NCI-H146 treated with DMSO at 0.1 percent for 48 hours (cell line): ENCODE measurements at regions not wholly inside any gene's neighbourhood (a gene's known extent, or its start where the extent isn't known, plus 50 kb on each side); places are given as distances from the start of the nearest gene placed in this dataset.

Source experiments
- DNase-seq: peaks from one replicate; lab custom pipeline; 2025; ENCODE audit not compliant: unreplicated experiment; lab: John Stamatoyannopoulos, UW

DNA sequence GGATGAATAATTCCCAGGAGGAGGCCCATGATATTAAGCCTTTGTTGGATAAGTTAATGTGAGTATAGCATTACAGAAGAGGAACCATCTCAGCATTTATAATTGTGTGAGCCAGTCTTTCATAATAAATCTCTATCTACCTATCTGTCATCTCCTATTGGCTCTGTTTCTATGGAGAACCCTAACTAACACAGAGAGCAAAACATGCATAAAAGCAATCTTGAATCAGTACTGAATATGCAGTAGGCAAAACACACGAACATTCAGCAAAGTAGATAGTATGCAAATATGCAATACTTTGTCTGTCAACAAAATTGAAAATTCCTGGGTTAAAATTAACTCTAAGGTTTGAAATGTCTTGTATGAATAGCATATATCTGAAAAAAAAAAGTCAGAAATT, 966.3 kb downstream of the DIAPH3 start:
- no peak for DNase-seq

DNA sequence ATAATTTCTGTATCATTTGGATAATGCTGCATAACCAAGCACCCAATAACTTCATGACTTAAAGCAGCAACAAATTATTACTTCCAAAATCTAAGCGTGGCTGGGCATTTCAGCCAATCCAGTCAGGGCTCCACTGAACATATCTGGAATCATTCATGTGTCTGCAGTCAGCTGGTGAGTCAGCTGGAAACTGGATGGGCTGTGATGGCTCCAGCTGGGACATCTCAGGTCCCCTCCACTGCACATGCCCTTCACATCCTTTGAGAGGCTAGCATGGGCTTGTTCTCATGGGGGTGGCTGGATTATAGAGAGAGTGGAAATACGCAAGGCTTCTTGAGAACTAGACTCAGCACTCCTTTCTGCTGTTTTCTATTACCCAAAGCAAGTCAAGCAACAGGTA, 961.9 kb downstream of the DIAPH3 start:
- DNase-seq: no peak

DNA sequence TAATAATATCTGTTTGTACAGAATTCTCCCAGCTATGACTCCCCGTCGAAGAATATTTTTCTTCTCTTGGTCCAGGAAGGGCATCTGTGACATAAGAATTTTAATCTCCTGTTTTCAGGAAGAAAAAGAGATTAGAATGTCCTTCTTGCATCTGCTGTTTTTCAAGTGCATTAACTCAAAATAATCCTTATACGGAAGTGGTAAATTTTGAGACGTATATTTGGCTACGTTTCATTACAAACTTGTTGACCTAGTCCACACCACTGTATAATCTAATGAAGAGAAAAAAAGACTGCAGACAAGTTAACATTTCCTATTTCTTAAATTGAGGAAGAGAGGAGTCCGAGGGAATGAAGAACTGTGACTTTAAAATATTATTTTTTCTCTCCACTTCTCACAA, 959.9 kb downstream of the DIAPH3 start:
- DNase-seq: no peak

DNA sequence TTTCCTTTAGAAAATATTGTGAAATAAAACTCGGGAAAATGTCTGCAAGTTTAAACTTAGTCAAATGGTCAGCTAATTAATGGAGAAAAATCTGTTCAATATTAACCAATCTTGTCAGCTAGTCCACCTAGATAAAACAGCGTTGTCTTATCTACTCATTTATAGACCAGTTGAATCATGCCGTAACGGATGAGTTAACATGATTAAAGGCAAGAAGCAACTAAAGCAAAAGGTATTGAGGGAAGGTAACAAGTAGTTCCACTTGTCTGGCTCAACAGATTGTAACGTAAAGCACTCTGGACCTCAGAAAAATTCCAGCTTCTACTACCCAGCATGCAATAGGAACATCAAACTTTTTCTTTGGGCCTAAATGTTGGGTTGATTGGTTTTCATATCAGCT, 958.2 kb downstream of the DIAPH3 start:
- DNase-seq: no peak

DNA sequence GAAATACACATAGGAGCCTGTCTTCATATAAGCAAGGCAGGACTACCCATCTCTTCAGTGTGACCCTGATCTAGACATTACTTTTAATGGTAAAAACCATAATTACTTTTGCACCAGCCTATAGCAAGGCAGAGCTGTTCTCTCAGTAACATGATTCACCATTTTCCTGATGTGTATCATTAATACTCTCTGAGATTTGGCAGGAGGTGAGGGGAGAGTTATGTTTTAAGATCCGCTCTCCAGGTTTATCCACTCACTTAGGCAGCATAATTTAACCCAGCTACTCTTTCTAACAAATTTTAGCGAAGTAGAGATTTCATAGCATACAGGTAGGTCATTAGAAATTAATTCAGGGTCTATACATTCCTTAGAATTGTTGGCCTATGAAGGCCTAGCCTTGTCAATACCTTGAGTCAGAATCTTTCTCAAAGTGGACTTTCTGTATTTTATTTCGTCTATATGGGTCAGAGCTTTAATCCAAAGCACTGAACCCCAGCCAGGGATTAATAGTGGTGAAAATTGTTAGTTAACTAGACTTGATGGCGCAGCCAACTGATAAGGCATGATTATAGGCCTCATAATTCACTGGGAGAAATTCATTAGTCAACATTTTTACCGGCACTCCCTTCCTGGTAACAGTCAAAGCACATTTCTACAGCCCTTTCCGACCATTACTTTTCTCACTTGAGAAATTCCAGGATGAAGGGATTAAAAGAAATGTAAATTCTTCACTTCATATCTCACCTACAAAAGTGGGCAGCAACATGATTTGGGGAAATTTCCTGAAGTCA, 955.1 kb downstream of the DIAPH3 start:
- no peak for DNase-seq

DNA sequence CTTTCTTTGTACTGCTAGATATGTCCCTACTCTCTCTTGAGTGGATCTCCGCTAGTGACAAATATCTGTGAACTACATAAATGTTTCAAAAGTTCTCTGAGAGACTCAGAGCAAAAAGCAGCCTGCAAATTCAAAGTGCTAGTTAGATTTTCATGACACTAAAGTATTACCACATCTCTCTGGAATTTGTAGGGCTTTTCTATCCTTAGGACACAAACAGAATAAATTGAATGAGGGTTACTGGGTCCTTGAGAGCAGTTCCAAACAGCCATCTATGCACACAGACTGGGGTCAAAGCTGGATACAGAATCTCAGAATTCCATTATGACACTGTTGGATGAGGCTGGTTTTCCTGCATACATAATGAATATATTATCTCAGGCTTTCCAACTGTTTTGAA, 953.2 kb downstream of the DIAPH3 start:
- no peak for DNase-seq

DNA sequence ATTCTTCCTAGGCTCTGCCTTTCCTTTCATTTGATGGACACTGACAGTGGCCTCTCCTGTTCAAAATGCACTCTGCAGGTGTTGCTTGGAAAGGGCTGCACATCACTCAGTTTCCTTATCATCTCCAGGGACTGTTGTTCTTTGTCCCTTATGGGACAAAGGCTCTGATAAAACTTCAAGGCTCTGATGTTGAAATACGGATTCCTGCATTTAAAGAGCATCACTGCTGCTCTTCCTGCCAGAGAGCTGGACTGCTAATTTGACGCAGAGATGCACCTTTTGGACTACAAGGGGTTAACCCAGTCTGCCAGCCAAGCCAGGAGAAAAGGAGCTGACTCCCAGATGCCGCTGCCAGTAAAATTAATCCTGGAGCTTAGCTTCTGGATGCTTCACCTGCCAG, 952.1 kb downstream of the DIAPH3 start:
- DNase-seq: no peak

DNA sequence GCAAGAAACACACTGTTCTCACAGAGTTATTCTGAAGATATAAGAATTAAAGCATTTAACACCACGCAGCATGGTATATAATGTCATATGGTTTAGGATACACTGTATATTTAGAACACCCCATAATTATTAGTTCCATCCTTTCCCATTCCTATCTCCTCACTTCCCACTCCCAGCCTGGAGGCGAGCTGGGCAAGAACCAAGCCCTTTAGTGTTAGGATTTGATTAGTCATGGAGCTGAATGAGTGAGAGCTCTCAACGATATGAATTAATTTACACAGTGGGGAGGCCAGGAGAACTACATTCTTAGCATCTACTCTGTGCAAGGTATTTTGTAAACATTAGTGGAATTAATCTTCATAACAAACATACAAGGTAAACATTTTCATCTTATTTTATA, 934.3 kb downstream of the DIAPH3 start:
- DNase-seq: no peak

DNA sequence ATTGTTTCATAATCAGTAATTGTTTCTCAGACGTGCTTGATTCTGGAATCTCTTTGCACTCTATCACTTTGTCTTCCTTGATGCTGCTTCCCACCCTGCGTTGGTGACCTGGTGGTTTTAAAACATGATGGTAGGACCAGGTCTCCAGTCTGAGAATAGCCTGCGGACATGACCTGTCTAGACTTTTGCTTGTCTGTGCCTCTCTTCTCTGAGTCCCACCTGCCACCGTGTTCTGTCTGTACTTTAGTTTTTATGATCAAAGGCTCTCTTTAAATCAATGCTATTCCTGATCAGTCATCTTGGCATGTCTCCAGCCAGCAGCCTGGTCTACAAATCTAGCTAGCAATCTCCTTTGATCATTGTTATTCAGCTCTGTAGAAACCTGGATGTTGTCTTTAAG, 933.9 kb downstream of the DIAPH3 start:
- DNase-seq: no peak

DNA sequence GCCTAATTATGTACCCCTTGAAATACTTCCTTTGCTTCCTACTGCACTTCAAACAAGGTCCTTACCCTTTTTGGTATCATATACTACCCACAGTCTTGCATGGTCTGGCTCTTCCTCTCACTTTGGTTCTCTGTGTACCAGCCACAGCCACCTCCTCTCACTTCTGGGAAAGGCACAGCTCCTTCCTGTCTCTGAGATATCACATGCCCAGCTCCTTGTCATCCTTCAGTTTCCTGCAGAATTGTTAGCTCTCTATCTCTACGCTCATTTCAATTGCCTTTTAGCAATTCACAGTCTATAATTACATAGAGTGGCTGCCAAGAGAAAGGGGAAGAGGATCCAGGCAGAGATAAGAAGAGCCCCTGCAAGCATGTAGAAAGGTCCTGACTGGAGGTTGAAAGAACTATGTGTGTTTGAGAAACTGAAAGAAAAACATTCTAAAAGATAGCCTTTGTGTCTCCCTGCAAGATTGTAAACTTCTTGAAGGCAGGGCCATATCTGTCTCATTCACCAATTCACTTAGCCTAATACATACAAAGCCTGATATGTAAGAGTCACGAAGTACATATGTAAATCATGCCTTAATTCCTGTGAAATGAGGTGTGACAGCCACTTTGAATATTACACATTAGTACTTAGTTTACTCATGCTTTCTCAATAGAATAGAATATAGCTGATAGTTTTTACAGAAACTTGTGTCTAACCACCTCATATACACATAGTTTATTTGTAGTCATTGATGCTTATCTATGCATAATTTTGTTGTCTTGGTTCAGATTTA, 933.1 kb downstream of the DIAPH3 start:
- DNase-seq: no peak

DNA sequence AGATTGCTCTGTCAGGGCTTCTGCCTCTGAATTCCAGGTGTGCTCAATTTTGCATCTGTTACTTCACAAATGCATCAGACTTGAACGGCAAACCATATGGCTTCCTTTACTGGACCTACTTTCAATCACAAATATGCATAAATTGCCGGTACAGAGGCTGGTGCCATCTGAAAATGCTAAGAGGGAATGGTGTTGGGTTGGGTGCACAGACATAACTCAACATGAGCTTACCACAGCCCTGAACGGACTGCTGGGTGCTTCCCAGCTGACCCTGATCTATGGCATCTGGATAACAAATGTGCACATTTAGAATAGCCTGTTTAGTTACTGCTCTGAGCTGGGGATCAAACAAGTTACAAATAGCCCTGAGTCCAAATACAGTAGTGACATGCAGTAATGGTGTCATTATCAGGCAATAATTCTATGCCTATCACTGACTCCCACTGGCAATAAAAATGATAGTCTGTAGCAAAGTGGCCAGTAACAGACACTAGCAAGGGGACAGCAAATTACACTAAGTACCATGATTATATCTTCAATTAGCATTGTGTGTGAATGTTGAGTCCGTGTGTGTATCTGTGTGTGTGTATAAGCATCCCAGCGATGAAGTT, 927.3 kb downstream of the DIAPH3 start:
- no peak for DNase-seq

DNA sequence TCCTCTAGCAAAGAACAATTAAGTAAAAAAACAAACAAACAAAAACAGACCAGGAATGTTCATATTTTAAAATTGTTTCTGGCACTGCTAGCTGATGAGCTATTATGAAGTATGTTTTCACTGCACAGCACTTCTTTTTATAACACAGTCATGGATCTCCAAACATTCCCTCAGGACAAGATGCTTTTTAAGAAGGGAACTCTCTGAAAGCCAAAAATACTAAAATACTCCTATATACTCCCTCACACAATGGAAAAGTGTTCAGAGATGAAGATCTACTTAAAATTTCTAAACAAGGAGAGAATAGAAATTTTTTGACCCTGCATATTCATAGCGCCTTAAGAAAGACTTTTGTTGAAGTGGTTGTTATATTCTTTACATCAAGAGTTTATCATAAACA, 926.8 kb downstream of the DIAPH3 start:
- no peak for DNase-seq

DNA sequence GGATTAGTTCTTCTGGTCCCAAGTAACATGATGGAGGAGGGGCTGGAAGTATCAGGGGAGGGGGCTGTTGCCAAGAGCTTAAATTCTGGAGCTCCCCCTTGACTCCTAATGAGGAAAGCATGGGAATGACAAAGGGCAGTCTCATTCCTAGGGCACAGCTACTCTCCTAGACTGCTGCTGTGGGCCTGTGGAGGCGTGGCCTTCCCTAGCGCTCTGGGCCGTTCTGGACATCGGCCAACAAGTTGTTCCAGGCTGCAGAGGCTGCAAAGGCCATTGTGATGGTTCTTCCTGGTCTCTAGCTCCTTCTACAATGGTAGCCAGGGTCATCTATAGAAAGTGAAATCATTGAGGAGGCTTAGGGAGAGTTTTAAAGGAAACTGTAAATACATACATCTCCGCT, 916.6 kb downstream of the DIAPH3 start:
- DNase-seq: no peak

DNA sequence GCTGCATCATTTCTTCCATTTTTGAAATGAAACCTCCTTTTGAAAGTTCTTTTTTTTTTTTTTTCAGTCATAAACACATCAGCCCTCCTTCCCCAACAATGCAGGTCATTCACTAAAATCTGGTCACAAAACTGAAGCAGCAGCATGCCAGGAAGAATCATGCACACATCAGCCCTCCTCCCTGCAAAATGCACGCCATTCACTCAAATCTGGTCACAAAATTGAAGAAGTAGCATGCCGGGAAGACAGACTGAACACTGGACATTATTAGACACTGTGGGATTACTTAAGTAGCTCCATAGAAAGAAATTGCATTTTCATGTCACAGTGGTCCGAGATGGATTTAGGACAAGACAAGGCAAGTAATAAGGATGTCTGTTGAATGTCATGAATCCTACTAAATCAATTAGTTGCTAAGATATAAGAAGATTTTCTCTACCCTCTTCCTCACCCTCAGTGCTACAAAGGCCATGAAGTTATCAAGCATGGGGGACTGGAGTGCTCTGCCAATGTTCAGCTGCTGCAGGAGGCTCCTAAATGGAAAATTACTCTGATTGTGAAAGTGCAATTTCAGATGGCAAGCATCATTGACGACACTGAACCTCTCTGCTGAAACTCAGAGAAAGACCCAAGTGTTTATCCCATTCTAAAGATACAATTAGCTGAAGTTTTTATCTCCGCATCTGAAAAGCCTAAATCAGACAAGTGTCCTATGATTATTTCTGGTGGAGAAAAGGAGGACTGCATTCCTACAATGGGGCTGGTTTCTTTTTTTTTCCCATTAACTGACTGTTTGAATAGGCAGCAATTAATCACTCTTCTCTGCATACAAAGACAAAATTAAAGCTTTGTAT, 913.2 kb downstream of the DIAPH3 start:
- no peak for DNase-seq

DNA sequence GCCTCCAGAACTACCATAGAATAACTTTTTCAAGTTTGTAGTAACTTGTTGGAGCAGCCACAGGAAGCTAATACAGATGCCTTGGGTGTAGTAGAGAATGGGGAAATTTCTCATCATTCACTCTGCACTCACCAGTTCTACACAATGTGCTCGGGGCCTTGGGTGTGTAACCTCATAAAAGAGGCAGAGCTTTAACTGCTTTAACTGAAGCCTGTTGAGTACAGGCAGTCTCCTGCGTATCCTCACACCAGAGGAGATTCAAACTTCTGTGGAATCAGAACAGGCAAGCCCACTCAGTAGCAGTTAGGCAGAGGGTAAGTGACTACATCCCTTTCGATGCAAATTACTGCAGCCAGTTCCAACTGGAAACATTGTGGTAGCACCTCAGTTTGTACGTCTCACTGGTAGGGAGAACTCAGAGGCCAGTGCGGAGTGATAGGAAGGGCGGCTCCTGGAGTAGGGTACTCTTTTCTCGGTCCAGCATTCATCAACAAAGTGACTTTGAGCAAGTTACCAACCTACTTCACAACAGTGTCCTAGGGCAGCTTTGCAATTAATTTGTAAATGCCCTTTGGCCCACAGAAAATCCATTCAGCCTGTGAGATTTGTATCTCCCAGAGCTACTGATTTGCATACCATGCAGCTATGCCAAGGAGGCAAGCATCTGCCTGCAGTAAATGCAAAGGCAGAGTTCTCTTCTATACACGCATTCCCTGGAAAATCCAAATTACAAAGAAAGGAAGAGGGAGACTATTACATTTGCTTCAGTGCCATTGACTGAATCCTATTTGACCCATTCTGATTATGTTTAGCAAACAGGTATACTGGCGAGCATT, 904.3 kb downstream of the DIAPH3 start:
- DNase-seq: no peak

DNA sequence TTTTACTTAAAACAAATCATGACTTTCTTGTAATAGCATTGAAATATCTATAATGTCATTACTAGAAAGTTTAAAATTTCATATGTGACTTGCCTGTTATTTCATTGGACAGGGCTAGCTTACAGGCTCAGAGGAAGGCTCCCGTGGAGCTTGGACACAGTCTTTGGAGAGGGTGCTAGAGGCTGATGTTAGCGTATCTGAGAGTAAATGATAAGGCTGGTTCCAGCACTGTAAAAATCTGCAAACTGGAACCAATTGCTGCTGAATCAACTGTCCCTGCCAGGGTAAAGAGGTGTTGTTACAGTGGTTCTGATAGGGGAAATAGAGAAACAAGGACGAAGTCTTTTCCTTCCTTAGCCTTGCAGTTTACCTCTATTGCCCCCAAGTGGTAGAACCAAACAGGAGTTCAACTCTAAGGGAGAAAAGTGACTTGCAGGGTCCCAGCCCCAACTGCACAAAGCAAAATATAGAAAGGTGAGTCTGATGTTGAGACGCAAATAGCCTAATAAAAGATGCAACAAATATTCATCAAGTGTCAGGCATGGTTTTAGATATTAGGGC, 901.7 kb downstream of the DIAPH3 start:
- DNase-seq: no peak

DNA sequence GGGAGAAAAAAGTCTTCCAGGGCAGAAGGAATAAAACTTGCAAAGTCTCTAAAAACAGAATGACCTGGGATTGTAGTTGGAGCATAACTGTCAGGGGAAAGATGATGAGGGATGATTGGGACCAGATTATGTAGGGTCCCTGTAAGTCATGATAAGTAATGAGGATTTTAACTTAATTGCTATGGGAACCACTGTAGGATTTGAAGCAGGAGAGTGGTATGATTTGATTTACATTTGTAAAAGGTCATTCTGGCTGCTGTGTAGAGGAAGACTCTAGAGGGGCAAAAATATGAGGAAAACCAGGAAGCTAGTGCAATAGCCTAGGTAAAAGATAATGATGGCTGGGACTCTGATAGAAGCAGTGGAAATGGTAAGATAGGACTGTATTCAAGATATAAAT, 900.2 kb downstream of the DIAPH3 start:
- no peak for DNase-seq

DNA sequence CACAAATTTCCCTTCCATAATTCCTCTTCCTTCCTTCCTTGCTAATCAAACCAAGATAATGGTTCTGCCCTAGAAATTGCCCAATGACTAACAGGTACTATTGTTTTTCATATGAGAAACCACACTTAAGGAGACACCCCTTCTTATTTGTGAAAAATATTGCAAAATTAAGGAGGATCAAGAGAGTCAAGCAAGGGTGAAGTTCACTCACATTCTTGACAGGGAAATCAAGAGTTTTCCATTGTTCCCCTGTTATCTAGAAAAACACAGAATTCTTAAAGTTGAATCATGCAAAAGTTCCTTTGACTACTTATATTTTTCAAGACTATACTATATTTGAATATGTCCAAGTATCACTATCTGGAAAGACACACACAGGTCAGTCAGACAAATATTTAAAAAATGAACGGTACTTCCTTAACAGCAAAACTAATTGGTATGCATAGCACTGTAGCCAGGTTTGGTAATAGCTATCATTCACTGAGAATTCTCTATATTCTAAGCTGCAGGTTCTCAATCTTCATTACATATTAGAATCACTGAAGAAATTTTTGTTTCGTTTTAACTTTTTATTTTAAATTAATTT, 897.2 kb downstream of the DIAPH3 start:
- DNase-seq: no peak

DNA sequence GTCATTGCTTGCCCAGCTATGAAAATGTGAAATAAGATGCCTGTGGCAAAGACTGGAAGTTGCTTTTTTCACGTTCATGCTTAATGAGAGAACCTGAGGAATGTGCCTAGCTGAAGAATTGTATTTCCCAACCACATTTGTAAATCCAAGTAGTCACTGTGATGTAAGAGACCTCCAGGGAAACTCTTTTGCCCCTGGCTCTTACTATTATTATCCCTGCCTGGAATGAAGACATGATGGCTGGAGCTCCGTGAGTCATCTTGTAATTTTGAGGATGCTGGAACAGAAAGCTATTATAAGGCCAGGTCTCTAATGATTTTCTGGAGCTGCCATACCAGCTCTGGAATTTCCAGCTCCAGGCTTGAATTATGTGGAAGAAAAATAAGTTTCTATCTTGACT, 894.3 kb downstream of the DIAPH3 start:
- no peak for DNase-seq

DNA sequence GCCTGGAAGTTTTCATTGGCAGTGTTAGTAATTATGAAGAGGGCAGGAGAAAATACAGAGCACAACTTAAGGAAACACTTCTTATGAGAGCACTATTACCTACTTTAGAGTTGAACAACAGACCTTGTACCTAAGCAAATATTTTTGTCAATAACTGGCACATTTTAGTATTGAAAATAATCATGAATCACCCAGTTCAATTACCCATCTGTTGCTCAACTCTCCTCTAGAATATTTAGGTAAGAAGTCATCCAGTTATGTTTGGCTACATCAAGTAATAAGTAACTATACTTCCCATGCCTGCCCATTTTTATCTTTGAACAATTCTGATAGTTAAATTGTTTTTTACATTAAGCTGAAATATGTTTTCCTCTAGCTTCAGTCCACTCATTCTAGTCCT, 893.4 kb downstream of the DIAPH3 start:
- no peak for DNase-seq
